Activated T-cell treated with anti-CD3 and anti-CD28 coated beads for 48 hours (primary cell): ENCODE measurements at regions not wholly inside any gene's neighbourhood (a gene's known extent, or its start where the extent isn't known, plus 50 kb on each side); places are given as distances from the start of the nearest gene placed in this dataset.

Experiments used
- DNase-seq: peaks from one replicate; pipeline ENCODE4 v3.0.0-alpha.2; 2020; ENCODE audit warnings: low read depth

DNA sequence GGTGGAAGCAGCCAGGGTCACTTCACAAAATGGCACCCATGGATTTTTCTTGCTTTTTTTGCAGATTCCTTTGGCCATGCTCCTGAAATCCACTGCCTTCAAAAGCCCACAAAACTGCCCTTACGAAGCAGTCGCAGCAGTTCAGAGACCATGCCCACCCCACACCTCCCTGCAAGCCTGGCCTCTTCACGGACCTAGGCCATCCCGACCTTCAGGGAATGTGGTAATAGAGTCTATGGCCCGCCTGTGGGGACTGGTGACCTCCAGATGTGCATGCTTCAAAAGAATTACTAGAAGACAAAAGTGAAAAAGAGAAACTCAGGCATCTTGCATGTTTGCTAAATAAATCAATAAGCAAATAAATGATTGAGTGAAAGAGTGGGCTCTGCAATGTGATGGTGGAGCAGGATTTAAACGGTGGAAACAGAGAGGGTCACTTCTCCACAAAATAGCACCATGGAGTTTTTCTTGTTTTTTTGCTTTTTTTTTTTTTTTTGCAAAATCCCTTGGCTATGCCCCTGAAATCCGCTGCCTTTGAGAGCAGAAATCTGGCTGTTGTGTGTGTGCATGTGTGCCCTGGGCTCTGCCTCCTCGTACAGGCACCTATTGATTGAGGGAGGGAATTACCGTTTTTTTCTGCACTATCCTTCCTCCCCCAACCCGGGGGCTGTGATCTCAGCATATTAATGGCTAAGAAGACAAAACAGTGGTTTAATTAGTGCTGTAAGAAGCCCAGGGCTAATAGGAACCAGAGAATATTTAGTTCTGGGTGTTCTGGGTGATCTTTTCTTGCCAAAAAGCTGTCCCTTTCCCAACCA, 107.4 kb downstream of the PXDC1 start:
- no peak for DNase-seq

- no peak for DNase-seq
Observed at GRCh38 chr6:3640868-3641267, 110.6 kb downstream of the PXDC1 start.

GRCh38 chr6:3638662-3639061, 112.9 kb downstream of the PXDC1 start:
- DNase-seq: no peak

GRCh38 chr6:3636060-3636459, 115.5 kb downstream of the PXDC1 start:
- DNase-seq: no peak

DNA sequence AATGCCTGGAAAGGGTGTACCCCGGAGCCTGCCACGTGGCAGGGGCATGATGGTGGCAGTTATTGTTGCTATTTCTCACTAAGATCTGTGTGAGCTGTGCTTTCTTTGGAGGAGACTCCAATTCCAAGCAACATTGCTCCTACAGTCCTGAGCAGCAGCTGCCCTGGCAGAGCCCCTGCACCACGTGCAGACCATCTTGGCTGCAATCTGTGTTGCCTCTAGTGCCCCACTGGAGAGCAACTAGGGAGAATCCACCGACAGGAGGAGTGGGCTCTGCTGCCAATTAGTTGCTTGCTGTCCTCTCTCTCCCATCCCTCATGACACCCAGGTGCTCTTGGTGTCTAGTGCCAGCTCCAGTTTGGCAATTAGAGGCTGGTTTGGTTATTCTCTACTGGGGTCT, 116.0 kb downstream of the PXDC1 start:
- DNase-seq: no peak

- no peak for DNase-seq
Observed at GRCh38 chr6:3634280-3634816, 117.2 kb downstream of the PXDC1 start.

GRCh38 chr6:3633711-3634110, 117.8 kb downstream of the PXDC1 start:
- no peak for DNase-seq

DNA sequence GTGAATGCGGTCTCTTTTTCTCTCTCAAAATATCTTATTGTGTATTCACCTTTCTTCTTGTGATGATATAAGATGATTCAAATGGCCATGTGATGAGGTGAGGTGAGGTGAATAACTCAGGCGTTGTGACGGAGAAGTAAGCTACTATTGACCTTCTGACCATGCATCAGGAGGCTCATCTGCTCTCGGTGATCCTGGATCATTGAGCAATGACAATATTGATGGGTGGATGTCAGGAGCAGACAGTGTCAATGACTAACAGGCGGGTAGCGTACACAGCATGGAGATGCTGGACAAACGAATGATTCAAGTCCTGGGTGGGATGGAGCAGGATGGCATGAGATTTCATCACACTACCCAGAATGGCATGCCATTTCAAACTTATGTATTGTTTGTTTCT, 119.6 kb downstream of the PXDC1 start:
- DNase-seq: no peak

DNA sequence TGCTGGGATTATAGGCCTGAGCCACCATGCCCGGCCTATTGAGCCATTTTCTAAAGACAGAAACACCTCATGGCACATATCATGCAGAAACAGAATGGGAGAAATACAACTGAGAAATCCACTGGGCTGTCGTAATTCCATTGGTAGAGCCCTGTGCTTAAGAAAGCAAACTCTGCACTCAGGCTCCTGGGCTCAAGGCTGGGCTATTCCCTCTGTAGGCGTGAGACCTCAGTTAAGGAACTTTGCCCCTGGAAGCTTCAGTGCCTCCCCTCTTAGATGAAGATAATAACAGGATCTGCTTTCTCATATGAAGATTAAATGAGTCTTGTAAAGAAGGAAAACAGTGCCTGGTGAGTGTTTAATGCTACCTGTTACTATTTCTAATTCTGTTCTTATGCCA, 120.3 kb downstream of the PXDC1 start:
- no peak for DNase-seq

DNA sequence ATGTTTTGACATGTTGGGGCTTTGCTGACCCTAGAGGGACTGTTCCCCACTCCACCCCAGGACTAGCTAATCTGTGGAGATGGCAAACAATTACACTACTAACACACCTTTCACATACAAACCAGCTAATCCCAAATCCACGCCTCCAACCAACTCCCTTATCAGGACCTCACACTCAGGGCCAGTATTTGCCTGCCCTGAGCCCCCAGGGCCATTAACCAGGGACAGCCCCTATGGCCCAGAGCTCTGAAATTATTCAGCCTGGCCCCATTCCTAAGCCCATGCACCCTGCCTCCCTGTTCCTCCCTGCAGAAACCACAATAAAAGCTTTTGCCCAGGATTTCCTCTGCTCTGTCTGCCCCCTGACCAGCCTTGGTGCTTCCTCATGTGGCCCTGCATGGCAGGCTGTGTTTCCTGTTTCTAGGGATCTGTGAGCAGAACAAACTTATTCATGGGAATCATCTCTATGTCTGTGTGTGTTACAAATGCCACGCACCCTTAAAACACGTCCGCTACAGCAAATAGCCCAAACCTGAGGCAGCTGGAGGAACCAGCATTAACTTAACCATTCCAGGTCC, 121.2 kb downstream of the PXDC1 start:
- DNase-seq: no peak

DNA sequence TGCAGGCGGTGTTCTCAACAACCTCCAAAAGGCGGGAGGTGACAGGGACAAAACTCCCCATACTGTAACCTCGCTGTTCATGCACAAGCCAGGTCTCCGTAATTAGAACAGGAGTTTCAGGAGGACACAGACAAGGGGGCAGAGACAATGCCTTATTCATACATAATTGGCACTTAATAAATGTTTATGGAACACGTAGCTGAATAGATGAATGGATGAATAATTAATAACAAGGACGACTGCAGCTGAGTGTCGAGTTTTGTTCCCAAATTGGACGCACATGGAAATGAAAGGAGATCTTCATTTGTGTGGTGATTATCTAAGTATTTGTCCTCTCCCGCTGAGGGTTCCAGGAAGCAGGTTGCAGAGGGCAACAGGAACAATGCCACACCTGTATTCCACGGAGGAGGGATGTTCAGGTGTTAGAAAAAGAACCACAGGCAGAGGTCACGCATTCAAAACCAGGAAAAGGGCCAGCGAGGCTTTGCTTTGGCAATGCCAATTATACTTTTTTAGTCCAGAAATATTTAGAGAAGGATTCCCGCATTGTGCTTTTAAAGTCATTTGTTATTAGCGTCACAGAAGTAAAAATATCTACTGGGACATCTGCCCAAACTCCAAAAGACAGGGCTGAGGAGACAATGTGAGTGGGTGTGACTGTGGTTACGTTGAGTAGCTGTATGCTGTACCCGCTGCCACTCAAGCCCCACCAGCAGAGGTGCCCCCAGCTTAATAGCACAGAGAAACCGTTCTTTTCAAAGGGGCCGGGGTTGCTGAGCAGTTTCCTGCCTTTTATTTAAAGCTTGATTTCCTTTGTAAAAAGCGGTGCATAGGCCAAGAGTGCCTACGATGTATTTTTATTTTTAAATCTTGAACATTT, 123.3 kb downstream of the PXDC1 start:
- DNase-seq: no peak

DNA sequence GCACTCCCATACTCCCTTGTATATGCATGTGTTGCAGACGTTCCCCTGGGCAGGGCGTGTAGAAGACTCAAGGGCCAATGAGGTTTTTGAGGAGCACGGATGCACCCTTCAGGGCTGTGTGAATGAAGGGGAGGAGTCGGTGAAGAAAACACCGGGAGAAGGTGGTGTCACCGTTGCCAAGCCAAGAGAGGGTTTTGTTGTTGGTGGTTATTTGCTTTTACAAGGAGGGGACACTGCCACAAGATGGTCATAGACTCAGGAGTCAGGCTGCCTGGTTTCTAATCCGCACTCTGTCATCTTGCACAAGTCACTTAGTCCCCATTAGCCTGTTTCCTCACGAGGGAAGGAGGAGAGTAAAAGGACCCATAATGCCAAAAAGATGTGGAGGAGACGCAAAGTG, 124.0 kb downstream of the PXDC1 start:
- no peak for DNase-seq

DNA sequence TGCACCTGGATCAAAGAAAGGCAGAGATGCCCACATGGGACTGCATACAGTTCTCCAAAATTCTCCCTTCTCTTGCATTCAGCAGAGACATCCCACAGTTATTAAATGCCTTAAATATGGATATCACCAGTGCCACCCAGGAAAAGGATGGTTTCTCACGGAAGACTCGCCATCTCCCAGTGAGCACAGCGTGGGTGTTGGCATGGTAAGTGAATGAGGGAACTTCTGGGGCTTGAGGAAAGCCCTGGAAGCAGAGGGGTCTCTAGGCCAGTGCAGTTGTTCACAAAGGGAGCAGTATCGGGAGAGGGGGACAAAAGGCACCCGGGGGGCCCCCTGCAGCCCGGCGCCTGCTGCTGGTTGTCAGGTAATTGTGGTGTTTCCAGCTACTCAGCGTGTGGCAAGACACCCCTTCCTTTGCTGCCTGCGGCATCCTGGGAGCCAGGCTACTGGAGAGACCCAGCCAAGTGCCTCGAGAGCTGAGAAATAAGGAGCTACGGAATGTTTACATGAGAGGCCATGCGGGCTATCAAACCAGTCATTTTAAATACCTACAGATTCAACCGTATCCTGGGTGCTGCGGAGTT, 125.4 kb downstream of the PXDC1 start:
- DNase-seq: no peak

GRCh38 chr6:3625149-3625979, 126.1 kb downstream of the PXDC1 start:
- no peak for DNase-seq

GRCh38 chr6:3624250-3625136, 127.0 kb downstream of the PXDC1 start:
- DNase-seq: no peak

- DNase-seq: peak; percentile 8
Observed at GRCh38 chr6:3623451-3624249, 127.9 kb downstream of the PXDC1 start.

DNA sequence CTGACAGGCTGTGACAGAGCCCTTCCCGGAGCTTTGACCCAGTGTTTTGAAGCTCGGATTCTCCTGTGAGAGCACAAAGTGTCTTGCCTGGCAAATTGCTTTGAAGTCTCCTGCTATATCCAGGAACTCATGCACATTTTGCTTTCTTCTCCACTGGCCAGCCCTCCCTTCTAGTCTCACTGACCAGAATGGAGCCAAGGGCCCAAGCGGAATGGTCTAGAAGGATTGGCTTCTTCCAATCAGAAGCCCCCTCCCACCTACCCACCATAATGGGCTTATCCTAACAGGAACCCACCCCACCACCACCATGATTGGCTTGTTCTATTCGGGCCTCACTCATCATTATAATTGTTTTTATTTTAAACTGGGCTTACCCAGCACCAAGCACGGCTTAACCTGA, 130.1 kb downstream of the PXDC1 start:
- no peak for DNase-seq

GRCh38 chr6:3620937-3621336, 130.6 kb downstream of the PXDC1 start:
- DNase-seq: no peak

- DNase-seq: no peak
Observed at GRCh38 chr6:3620389-3620788, 131.1 kb downstream of the PXDC1 start.
